Peyer's patch (tissue), 4 donors: ENCODE measurements at regions not wholly inside any gene's neighbourhood (a gene's known extent, or its start where the extent isn't known, plus 50 kb on each side); places are given as distances from the start of the nearest gene placed in this dataset.

Source experiments
- POLR2A ChIP-seq, 2 donors: fragments of 450-650 bp; IDR thresholded peaks; one replicate each; pipeline ENCODE4 v1.5.1; 2017; ENCODE audit warnings: antibody characterized with exemption in 2 of 2, mild to moderate bottlenecking in 2 of 2, moderate library complexity in 2 of 2
- TF ChIP-seq, protein P1 (sequence below), 6 experiments: fragments of 450-650 bp in 4 of 6; fragments of 200-600 bp in 2 of 6; sonication (generic) in 1 of 6; IDR thresholded peaks; one replicate each; pipeline ENCODE4 v1.5.1; 2017 to 2019; ENCODE audit warnings: antibody characterized with exemption in 6 of 6, mild to moderate bottlenecking in 3 of 6, moderate library complexity in 1 of 6

DNA sequence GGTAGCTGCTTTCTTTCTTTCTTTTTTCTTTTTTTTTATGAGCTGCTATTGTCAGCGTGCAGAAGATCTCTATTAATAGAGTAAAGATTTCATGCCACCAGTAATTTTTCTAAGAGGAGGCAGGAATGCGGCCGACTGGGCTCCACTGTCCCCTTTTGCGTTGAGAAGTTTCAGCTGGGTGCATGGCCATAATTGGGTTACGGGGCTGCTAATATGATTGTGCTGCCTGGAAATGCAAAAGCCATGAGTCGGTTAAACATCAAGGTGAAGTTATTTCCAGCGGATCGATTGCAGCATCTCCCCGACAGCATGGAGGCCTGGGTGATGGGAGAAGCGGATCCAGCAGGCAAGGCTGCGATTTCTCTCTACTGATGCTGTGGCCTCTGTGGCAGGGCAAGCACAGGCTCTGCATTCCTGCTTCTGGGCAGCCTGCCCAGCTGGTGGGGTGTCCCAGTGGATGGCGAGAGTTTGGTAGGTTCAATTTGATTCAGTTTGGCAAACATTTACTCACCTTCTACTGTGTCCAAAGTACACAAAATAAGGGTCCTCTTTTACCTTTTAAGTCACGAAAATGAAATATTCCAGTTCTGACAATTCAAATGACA, 54.4 kb upstream of the PRMT8 start:
- no peak for TF ChIP-seq POLR2A (IDR thresholded peaks at IDR 0.05)
- TF ChIP-seq, protein P1, sequence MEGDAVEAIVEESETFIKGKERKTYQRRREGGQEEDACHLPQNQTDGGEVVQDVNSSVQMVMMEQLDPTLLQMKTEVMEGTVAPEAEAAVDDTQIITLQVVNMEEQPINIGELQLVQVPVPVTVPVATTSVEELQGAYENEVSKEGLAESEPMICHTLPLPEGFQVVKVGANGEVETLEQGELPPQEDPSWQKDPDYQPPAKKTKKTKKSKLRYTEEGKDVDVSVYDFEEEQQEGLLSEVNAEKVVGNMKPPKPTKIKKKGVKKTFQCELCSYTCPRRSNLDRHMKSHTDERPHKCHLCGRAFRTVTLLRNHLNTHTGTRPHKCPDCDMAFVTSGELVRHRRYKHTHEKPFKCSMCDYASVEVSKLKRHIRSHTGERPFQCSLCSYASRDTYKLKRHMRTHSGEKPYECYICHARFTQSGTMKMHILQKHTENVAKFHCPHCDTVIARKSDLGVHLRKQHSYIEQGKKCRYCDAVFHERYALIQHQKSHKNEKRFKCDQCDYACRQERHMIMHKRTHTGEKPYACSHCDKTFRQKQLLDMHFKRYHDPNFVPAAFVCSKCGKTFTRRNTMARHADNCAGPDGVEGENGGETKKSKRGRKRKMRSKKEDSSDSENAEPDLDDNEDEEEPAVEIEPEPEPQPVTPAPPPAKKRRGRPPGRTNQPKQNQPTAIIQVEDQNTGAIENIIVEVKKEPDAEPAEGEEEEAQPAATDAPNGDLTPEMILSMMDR (IDR thresholded peaks at IDR 0.05) = no peak
